Smooth muscle cell (in vitro differentiated cells): ENCODE measurements at regions not wholly inside any gene's neighbourhood (a gene's known extent, or its start where the extent isn't known, plus 50 kb on each side); places are given as distances from the start of the nearest gene placed in this dataset.

ENCODE experiments used
- DNase-seq: peaks from one replicate; lab custom pipeline; 2025; ENCODE audit not compliant: unreplicated experiment; lab: John Stamatoyannopoulos, UW
- H2AFZ ChIP-seq: fragments of 200-600 bp; sonication (generic); 2 replicates; pipeline ENCODE4 v1.6.0; 2016; ENCODE audit warnings: antibody characterized with exemption, low read depth, mild to moderate bottlenecking
- H3F3A ChIP-seq: fragments of 200-600 bp; sonication (generic); 2 replicates; pipeline ENCODE4 v1.6.0; 2017; ENCODE audit warnings: antibody characterized with exemption, low read depth
- H3K27ac ChIP-seq: fragments of 200-600 bp; sonication (generic); 2 replicates; pipeline ENCODE4 v1.5.1; 2016; ENCODE audit warnings: low read depth, mild to moderate bottlenecking
- H3K27me3 ChIP-seq: fragments of 200-600 bp; sonication (generic); 2 replicates; pipeline ENCODE4 v1.6.1; 2016; ENCODE audit warnings: low read depth, mild to moderate bottlenecking
- H3K36me3 ChIP-seq: fragments of 200-600 bp; sonication (generic); 2 replicates; pipeline ENCODE4 v1.5.1; 2016; ENCODE audit warnings: low read depth
- H3K4me1 ChIP-seq: fragments of 200-600 bp; sonication (generic); 2 replicates; pipeline ENCODE4 v1.5.1; 2016; ENCODE audit warnings: low read depth
- H3K4me2 ChIP-seq: fragments of 200-600 bp; sonication (generic); 2 replicates; pipeline ENCODE4 v1.6.0; 2016; ENCODE audit warnings: mild to moderate bottlenecking
- H3K4me3 ChIP-seq: fragments of 200-600 bp; sonication (generic); 2 replicates; pipeline ENCODE4 v1.5.1; 2016; ENCODE audit warnings: mild to moderate bottlenecking
- H3K79me2 ChIP-seq: fragments of 200-600 bp; sonication (generic); 2 replicates; pipeline ENCODE4 v1.6.0; 2016; ENCODE audit warnings: low read depth, mild to moderate bottlenecking
- H3K9ac ChIP-seq: fragments of 200-600 bp; sonication (generic); 2 replicates; pipeline ENCODE4 v1.6.0; 2016; ENCODE audit warnings: low read depth
- H3K9me3 ChIP-seq: fragments of 200-600 bp; sonication (generic); replicated peaks from 2 replicates; pipeline ENCODE4 v1.5.1; 2016; ENCODE audit warnings: low read depth
- H4K20me1 ChIP-seq: fragments of 200-600 bp; sonication (generic); 2 replicates; pipeline ENCODE4 v1.6.0; 2016; ENCODE audit warnings: low read depth
- CTCF ChIP-seq: fragments of 200-600 bp; sonication (generic); IDR thresholded peaks from 2 replicates; pipeline ENCODE4 v1.5.1; 2017; ENCODE audit warnings: borderline replicate concordance, mild to moderate bottlenecking, antibody characterized with exemption; ENCODE audit not compliant: insufficient read depth, poor library complexity, severe bottlenecking
- WGBS: methylation state at CpG from one replicate; pipeline ENCODE4 v1.1.7; 2016; ENCODE audit warnings: low lambda C conversion rate; 5-methylcytosine and 5-hydroxymethylcytosine counted together

DNA sequence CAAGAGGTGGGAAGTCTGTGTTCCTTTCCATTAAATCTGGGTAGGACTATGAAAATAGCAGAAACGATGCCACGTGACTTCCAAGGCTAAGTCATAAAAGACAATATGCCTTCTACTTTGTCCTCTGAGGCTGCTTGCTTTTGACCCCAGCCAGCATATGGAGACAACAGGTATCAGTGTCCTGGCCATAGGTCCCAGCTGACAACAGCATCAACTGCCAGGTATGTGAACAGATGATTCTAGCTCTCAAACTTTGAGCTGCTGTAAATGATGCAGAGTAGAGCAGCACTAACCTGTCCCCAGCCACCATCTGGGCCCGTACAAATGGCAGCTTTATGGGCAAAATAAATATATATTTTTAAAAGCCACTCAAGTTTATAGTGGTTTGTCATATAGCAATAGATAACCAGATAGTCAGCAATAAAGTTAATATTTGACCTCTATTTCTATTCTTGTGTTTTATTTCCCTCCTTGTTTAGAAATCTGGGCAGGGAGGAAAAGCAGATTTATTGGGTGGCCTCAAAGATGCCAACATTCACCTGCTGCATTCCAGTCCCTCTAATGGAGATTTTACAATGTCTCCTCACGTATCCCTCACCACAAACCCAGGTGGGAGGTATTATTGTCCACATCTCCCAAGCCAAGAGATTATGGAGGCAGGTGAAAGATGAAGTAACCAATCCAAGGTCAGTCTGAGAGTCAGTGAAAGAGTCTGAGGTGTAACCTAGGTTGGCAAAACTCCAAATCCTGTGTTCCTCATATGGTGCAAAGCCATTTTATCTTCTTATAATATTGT lies 209.6 kb upstream of the LARGE1 start:
- H3K9me3 ChIP-seq: no peaks in the 10 kb centered on the region
- no peak for DNase-seq
- no peaks in the 10 kb centered on the region for H4K20me1 ChIP-seq
- no peaks in the 10 kb centered on the region for H3K36me3 ChIP-seq
- no peaks in the 10 kb centered on the region for H3K79me2 ChIP-seq
- peaks cover 3% of the 10 kb centered on the region for H3K27me3 ChIP-seq
- no peak overlapping the region for H2AFZ ChIP-seq
- H3F3A ChIP-seq: no peaks in the 10 kb centered on the region
- H3K9ac ChIP-seq: no peak overlapping the region
- H3K4me1 ChIP-seq: no peaks in the 10 kb centered on the region
- no peak overlapping the region for H3K27ac ChIP-seq
- H3K4me2 ChIP-seq: no peak overlapping the region
- H3K4me3 ChIP-seq: no peak overlapping the region
- TF ChIP-seq CTCF: no peak
- WGBS: 84% methylated on average over 4 of the region's 4 CpGs

DNA sequence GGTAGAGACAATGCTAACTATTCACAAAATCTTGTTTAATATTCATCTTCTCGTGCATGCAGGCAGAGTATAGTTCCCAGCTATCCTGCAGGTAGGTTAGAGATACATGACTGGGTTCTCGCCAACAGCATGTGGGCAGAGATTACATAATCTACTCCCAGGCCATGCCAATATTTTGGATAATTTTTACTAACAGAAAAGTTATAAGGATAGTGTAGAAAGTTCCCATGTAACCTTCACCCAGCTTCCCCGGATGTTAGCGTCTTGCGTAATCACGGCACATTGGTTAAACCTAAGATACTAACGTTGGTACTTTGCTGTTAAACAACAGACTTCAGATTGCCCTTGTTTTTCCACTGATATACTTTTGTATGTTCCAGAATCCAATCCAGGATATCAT lies 215.5 kb upstream of the LARGE1 start:
- Histone ChIP-seq H3K27ac (no peak overlapping the region), H3K79me2 (no peaks in the 10 kb centered on the region), H3K36me3 (no peaks in the 10 kb centered on the region), H2AFZ (no peak overlapping the region), H3F3A (no peaks in the 10 kb centered on the region), H4K20me1 (no peaks in the 10 kb centered on the region), H3K4me3 (no peak overlapping the region), H3K4me1 (no peaks in the 10 kb centered on the region), H3K27me3 (no peaks in the 10 kb centered on the region), H3K9ac (no peak overlapping the region), H3K9me3 (no peaks in the 10 kb centered on the region), H3K4me2 (no peak overlapping the region)
- 92% methylated on average over 7 of the region's 7 CpGs for WGBS
- no peak for TF ChIP-seq CTCF
- no peak for DNase-seq

DNA sequence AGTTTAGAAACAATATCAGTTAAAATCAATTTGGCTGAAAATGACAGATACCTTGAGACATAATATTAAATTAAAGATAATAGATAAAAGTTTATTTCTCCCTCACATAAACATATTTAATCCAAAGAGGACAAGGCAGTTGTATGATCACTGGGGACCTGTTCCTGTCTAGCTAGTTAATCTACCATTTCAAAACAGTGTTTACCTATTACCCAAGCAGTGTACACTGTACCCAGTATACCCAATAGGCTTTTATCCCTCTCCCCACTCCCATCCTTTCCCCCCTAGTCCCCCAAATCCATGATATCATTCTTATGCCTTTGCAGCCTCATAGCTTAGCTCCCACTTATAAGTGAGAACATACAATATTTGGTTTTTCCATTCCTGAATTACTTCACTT lies 229.7 kb upstream of the LARGE1 start:
- DNase-seq: no peak
- Histone ChIP-seq H3K4me3 (no peak overlapping the region), H3K27me3 (no peaks in the 10 kb centered on the region), H3K36me3 (no peaks in the 10 kb centered on the region), H3K27ac (no peak overlapping the region), H2AFZ (no peak overlapping the region), H3K4me1 (no peaks in the 10 kb centered on the region), H3K9me3 (no peaks in the 10 kb centered on the region), H3K79me2 (no peaks in the 10 kb centered on the region), H4K20me1 (no peaks in the 10 kb centered on the region), H3F3A (no peaks in the 10 kb centered on the region), H3K4me2 (no peak overlapping the region), H3K9ac (no peak overlapping the region)
- TF ChIP-seq CTCF: no peak

- no peak overlapping the region for H3K27ac ChIP-seq
- H3K4me1 ChIP-seq: peaks cover 14% of the 10 kb centered on the region
- H3K4me2 ChIP-seq: no peak overlapping the region
- DNase-seq: no peak
- no peaks in the 10 kb centered on the region for H3K9me3 ChIP-seq
- whole genome bisulfite sequencing: 89% methylated on average over 8 of the region's 8 CpGs
- no peaks in the 10 kb centered on the region for H4K20me1 ChIP-seq
- H3F3A ChIP-seq: no peaks in the 10 kb centered on the region
- no peak overlapping the region for H2AFZ ChIP-seq
- H3K36me3 ChIP-seq: no peaks in the 10 kb centered on the region
- peaks cover 9% of the 10 kb centered on the region for H3K27me3 ChIP-seq
- H3K79me2 ChIP-seq: no peaks in the 10 kb centered on the region
- TF ChIP-seq CTCF: no peak
- H3K9ac ChIP-seq: no peak overlapping the region
- H3K4me3 ChIP-seq: no peak overlapping the region
These were observed 239.2 kb upstream of the LARGE1 start for GRCh38 chr22:34159491-34159890.
